ENCODE measurements at regions not wholly inside any gene's neighbourhood (a gene's known extent, or its start where the extent isn't known, plus 50 kb on each side); places are given as distances from the start of the nearest gene placed in this dataset.

DNA sequence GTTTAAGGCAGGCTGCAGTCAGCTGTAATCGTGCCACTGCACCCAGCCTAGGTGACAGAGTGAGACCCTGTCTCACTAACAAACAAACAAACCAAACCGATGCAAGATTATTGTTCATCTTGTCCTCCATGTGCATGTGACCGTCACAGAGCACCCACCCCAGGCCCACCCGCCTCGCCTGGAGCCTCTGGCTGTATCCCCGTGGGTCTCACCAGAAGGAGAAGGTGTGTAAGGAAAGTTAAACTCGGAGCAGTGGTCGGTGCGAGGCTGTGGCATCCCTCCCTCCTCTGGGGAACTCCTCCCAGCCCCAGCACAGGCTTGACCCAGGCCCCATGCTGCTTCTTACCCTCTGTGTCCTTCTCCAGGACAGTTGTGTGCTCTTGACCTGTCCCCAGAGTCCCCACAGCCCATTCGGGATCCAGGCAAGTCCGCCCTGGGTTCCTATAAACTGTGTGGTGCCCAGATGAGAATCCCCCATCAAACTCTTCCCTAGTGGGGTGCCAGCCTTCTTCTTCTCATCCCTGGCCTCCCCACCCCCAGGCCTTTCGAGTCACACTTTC, 318.4 kb downstream of the AJAP1 start:
- DNase-seq: no peak

DNA sequence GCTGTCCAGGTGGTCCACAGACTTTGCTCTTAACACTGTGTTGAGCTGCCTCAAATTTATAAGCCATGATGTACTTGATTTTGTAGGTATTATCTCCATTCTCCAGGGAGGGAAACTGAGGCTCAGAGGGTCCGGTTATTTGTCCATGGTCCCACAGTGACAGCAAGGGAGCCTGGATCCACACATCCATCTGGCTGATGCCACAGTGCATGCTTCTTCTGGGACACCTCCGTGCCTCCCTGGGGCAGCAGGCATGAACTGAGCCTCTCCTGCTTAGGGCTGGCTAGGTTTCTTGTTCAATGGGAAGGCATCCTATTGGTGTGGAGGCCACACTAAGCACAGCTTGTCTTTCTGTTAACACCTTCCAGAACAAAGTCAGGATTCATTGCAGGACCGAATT, 317.3 kb downstream of the AJAP1 start:
- no peak for DNase-seq

DNA sequence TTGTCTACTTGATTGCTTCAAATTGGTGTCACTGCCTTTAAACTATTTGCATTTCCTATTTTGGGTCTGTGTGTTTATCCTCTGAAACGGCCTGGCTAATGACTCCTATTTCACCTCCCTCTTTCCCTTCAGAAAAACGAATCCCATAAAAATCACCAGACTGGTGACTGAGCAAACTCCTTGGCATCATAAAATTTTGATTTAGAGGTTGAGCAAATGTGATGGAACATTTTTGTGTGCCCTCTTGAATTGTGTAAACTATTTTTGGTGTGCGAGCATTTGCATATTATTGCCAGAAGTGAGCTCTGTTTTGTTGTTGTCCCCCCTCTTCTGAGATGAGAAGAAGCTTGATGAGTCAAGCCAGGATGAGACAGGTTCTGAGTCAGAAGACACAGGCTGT, 316.1 kb downstream of the AJAP1 start:
- DNase-seq: no peak

DNA sequence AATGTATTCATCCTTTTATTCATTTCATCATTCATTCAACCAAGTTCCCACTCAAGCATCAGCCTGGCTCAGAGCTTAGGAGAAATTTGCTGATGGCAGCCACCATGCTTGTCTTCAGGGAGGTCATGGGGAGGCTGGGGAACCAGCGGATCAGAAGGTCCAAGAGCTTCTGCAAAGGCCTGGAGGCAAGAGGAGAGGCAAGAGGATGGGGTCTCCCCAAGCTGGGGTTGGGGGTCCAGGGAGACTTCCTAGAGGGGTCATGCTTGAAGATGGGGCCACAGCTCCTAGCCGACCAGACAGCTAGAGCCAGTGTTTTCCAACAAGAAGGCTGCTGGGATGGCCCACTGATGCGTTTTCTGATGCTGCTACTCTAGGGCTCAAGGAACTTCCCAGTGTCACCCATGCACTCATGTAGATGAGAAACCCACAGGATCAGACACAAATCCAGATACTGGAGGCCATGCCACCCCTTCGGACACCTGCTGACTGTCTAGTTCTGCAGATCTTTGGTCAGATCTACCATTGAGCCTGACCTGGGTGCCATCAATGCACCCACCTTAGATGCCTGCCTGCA, 315.2 kb downstream of the AJAP1 start:
- DNase-seq: no peak

DNA sequence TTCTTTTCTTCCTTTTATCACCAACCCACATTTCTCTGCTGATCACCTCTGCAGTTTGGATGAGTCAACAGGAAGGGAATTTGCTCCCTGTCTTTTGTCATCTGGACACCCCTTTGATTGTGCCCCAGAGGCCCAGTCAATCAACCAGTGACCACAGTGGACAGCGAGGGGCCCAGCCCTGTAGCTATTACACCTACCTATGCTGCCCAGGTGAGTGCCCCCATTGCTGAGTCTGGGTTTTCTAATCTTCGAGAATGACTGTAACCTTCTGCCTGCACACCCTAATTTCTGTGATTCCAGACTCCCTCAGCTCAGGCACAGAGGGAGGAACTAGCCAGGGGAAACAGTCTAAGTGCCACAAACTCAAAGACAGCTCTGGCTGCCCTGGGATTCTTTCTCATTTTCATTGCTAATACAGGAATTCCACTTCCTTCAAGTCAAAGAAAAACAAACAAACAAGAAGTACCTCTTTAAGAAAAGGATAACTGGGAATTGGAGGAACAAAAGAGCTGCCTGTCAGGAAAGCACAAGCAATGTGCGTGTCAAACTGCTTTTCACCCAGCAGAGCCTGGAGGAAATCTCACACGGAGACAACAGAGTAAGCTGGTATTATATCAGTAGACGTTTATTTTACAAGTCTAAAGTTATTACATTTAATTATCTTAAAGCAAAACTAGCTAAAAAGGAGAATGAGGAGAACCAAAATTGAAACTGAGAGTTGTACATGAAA, 311.1 kb downstream of the AJAP1 start:
- DNase-seq: no peak

DNA sequence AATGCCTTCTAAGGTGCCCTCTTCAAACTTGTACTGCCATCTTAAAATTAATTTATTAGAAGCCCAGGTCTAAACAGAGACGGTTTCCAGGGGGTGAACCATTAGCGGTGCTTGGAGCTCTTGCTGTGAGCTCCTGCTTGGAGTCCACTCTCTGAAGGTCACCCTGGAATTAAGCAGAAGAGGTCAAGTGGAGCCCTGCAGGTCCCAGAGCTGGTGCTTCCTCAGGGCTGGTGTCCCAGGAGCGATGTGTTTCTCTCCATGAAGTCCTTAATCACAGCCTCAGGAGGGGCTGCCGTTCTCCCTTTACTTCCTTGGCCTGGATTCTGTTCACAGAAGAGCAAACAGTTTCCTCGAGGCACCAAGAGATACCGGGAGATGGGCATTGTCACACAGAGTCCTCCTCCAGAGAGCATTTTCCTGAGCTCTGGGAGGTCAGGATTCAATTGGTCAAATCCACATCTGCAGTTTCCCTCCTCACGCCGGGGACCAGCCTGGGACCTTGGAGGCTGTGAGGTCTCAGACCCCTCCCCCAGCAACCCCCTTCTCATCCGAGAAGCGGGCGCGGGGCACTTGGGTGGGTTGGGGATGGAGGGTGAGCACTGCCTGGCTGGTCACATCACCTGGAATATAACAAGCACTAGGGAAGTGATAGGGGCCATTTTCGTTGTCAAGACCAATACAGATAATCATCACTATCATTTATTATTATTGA, 310.4 kb downstream of the AJAP1 start:
- DNase-seq: no peak

DNA sequence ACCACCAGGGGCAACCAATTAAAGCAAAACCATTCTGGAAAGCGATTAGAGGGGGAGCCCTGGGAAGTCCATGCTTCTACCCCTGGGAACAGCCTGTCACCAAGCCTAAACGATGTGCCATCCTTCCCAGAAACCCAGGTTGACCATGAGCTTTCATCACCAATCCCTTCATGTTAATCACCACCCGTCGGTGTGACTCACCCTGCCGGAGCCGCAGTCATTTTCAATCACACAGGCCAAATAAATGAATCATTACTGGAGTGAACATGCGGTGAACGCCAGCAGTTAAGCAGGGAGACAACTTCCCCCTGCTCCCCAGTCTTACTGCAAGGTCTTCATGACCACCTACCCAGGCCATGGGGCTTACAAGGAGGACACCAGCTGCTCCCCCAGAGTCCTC, 308.8 kb downstream of the AJAP1 start:
- DNase-seq: no peak

DNA sequence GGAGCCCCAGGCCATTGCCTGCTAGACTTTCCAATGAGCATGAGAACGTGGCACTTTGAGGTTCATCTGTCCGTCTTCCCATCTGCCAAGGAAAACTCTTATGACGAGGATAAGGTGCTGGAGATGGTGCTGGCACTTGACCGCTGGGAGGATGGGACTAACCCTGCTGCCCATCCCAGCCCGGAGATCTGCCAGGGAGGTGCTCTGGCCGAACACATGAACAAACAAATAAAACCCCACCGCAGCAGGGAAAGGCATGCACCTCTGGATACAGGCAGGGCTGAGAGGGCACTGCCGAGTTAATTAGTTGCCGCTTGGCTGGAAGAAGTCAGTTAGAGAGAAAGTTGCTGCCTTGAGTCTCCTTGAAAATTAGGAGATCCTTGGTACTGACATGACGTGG, 308.4 kb downstream of the AJAP1 start:
- no peak for DNase-seq

DNA sequence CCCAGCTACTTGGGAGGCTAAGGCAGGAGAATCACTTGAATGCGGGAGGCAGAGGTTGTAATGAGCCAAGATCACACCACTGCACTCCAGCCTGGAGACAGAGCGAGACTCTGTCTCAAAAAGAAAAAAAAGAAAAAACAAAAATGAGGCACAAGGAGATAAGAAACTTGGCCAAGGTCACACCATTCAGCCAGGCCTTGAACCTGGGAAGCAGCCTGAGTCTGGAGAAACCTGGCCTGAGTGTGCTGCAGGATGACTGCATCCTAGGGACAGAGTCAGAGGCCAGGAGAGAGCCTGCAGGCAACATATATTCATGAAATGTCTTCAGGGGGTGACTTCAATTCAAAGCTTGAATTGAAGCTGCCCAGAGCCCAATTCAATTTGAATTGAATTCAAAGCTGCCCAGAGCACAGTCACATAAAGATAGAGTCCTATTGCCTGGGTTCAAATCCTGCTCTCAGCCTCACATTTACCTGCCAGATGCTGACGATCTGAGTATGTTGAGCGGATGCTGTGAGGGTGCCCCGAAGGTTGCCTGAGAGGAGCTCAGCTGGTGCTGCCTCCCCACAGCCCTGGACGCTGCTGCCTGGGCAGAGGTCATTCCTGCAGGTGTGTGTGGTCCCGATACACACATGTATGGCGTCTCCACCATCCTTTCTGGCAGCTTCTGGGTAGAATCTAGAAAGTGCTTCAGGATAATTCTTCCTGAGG, 307.7 kb downstream of the AJAP1 start:
- no peak for DNase-seq

DNA sequence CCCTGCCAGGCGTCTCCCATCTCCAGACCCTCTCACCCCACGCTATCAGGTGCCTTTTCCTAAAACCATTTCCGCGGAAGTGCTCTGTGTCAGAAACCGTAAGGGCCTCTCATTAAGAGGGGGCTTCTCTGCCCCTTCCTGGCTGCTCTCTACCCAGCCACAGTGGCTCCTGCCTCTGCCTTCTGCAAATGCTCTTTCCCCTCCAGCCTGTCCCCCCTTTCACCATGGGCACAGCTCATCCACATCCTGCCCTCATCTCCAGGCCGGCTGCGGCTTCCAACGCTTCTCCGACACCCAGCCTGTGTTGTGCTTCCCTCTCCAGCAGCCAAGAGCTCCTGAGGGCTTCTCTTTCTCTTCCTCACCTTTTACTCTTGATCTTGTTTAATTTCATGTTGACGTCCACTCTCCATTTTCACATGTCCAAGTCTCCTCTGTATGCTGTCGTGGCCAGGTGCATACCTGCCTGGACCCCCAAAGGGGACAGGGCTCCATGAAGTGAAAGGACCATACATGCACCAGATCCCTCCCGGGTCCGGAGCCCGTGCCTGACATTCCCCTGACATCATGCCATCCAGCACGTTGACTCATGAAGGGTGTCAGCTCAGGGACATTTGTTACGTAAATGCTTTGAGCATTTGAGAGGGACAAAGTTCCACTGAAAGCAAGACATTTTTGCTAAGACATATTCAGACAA, 306.5 kb downstream of the AJAP1 start:
- DNase-seq: no peak

DNA sequence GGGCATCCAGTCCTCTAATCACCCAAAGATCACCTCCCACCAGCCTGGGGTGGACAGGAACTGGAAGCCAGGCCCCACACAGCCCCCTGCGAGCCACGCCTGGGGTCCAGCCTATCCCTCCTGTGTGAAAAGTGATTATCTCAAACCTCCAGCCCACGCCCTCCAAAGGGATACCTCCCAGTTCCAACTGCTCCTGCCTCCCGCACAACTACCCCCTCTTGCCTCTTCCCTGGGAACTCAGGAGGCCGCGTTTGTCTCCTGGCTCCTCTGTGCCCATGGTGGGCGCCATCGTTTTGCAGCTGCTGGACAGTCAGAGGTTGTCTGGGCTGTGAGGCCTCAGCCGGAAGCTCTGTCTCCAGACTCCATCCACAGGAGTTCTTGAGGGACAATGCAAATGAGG, 305.9 kb downstream of the AJAP1 start:
- DNase-seq: no peak

DNA sequence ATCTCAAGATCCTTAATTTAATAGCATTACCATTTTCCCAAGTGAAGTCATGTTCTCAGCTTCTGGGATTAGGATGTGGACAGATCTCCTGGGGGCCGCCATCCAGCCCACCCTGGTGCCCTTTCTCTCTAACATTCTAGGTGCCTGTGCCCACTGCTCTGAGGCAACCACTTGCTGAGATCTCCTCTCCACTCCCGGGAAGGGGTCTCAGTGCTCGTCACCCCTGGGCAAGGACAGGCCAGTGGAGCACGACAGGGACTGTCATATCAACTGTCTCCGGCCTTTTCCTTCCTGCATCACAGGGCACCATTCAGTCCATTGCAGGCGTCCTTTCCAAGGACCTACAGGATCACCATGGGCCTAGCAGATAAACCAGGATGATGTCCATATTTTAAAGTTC, 304.8 kb downstream of the AJAP1 start:
- DNase-seq: no peak

DNA sequence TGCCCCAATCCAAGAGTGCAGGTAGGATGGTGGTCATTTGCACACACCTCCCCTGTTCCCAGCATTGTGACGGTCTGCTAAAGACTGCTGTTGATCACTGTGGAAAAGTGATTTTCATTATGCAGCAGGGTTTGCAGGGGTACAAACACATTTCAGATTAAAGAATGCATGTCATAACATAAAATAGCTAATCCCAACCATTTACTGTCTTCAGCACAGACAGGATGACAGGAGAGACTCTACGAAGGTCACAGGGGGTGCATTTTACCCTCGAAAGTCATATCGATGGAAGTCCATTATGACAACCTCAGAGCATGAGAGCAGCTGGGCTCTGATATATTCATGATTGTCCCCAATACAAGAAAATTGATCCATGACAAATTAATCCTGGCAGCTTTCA, 302.6 kb downstream of the AJAP1 start:
- no peak for DNase-seq

DNA sequence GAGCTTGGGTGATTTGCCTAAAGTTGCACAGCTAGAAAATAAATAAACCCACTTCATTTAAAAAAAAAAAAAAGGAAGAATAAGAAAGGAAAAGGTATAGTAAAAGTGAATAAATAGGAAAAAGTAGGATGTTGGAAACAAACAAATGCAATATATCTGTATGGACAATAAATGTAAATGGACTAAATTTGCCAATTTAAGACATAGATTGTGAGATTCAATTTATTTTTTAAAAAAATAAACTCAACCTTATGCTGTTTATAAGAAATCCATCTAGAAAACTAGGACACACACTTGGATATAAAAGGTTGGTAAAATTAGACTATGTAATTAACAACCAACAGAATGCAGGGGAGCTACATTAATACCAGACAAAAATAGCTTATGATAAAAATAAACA, 300.0 kb downstream of the AJAP1 start:
- no peak for DNase-seq

DNA sequence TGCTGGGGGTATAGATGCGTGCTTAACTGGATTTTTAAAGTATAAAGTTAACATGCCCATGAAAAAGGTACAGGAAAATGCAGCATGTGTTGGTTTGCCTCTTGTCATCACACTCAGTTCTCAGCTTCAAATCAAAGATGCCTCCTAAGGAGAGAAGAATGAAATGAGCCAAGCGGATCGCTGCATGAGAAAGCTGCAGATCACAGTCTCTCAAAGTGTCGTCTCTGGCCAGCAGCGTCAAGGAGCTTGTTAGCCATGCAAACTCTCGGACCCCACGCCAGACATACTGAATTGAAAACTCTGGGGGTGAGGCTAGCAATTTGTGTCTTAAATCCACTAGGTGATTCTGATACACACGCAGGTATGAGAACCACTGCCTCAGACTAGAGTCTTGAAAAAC, 297.2 kb downstream of the AJAP1 start:
- DNase-seq: no peak

DNA sequence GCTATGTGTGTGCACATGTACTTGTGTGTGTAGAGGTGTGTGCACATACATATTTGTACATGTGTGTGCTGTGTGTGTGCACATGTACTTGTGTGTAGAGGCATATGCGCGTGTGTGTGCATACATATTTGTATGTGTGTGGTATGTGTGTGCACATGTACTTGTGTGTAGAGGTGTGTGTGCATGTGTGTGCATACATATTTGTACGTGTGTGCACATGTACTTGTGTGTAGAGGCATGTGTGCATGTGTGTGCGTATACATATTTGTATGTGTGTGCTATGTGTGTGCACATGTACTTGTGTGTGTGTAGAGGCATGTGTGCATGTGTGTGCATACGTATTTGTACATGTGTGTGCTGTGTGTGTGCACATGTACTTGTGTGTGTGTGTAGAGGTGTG, 291.9 kb downstream of the AJAP1 start:
- DNase-seq: no peak

DNA sequence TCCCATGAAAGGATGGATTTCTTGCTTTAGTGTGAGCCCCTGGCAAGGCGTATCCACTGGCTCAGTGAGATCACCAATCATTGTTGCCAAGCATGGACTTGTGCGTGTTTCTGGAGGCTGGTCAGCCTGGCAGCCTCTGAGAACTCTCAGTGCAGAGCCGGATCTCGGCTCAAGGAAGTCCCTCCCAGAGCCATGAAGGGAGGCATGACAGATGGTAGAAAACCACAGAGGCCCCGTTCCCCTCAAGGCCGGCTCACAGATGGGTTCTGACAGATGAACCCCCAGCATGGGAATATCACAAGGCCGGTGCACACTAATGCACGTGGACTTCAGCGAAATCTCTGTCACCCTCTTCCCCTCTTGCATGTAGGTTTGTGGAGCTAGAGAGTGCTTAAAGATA, 290.5 kb downstream of the AJAP1 start:
- no peak for DNase-seq

DNA sequence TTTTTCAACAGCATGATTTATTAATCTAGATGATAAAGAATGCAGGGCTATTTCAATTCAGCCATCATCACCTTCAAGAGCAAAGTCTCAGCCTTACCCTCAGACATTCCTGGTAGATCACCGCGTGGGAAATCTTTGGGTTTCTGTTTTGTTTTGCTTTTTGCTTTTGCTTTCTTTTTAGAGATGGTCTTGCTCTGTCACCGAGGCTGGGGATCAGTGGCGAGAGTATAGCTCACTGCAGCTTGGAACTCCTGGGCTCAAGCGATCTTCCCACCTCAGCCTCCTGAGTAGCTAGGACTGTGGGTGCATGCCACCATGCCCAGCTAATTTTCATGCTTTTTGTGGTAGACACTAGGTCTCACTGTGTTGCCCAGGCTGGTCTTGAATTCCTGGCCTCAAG, 289.7 kb downstream of the AJAP1 start:
- DNase-seq: no peak

DNA sequence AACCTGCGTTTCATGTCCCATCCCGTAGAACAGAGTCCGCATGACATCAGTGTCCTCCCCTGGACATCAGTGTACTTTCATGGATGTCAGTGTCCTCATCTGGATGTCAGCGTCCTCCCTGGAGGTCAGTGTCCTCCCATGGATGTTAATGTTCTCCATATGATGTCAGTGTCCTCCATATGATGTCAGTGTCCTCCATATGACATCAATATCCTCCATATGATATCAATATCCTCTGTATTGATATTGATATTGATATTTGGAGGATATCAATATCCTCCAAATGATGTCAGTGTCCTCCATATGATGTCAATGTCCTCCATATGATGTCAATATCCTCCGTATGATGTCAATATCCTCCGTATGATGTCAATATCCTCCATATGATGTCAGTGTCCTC, 284.9 kb downstream of the AJAP1 start:
- no peak for DNase-seq

DNA sequence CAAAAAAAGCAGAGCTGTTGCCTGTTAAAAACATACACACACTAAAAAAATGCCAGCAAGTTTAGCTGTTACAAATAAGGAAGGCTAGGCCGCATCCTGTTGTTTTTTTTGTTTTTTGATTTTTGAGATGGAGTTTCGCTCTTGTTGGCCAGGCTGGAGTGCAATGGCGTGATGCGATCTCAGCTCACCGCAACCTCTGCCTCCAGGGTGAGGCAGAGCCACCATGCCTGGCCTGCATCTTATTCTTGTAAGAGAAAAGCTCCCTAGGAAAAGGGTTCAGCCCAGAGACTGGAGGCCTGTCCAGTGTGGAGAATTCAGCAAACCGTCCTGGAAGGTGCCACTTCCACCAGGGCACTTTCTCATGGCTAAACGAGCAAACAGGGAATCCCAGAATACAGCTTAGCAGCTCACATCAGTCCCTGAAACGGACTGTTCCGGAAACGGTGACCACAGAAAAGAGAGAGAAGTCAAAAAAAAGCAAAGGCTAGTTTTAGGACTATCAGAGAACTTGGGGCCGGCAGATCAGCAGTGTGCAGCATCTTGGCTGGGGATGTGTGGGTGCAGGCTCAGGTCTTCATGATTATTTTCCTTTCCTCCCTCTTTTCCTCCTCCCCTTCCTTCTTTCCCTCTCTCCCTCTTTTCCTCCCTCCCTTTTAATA, 283.6 kb downstream of the AJAP1 start:
- DNase-seq: no peak

DNA sequence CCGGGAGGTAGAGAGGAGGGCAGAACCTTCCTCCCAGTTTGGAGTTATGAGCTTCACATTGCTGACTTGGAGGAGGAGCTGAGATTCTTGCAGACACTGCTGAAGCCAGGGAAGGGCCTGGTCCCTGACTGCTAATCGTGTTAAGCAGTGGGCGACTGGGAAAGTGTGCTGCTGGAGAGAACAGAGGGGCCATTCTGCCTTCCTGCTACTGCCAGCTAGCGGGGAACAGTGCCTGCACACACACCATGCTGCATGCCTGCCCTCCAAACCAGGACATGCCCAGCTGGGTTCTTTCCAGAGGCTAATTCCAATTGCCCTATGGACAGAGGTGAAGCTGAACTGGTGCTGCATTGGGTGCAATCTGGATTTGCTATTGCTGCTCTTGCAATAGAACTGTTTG, 281.4 kb downstream of the AJAP1 start:
- DNase-seq: no peak

DNA sequence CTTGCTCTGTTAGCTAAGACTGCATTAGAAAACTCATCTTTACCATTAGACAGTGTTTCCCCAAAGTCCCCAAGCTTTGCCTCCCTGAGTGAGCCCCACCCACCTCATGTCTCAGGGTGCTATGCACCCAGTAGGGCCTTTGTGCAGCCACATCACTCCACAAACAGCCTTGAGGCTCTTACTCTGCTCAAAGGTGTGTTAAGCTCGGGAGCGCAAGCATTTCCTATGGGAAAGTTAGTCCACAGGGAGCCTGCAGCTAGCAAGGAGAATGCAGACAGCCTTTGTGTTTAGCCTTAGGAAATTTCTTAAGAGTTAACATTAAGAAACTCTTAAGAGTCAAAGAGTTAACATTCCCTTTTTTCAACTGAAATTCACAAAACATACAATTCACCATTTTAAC, 278.8 kb downstream of the AJAP1 start:
- no peak for DNase-seq
